Fibroblast of peridontal ligament (primary cell): ENCODE measurements at regions not wholly inside any gene's neighbourhood (a gene's known extent, or its start where the extent isn't known, plus 50 kb on each side); places are given as distances from the start of the nearest gene placed in this dataset.
"Not testable (repeated sequence)": the region's sequence is repeated elsewhere in the genome, so short reads cannot be mapped to it uniquely, and the experiment has no call there.

Source experiments
- DNase-seq: peaks from one replicate; pipeline ENCODE4 v3.0.0-alpha.2; 2010; ENCODE audit errors: extremely low read depth

DNA sequence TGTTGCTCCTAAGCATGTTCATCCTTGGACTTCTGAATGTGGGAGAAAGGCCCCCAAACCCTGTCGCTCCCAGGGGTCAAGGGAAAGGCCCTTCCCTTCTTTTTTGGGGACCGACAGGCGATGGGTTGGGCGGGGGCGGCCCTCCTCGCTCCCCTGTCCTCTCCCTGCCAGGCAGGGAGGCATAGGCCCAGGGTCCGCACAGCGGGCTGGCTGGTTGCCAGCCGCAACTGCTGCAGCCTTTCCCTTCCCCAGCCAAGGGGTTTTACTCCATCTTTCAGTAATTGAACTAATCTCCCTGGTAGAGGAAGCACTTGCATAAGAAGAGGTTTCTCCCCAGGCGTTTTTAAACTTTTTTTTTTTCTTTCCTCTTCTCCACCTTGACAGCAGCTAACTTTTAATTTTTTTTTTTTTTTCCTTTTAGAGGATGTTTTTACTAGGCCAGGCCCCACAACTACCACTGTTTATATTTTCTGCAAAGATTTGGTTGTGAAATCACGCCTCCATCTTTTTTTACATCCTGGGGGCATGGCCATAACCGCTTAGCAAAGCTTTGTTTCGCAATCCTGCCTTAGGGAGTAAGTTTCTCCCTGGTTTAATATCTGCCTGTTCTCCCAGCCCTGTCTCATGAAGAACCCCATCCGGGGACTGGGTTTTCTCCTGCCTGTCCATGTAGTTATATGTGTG, 216.9 kb upstream of the ZNF608 start:
- DNase-seq: peak; percentile 93

DNA sequence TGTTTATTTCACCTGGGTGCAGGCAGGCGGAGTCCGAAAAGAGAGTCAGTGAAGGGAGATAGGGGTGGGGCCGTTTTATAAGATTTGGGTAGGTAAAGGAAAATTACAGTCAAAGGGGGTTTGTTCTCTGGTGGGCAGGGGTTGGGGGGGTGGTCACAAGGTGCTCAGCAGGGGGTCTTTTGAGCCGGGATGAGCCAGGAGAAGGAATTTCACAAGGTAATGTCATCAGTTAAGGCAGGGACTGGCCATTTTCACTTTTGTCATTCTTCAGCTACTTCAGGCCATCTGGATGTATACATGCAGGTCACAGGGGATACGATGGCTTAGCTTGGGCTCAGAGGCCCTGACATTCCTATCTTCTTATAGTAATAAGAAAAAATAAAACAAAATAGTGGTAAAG, 220.3 kb upstream of the ZNF608 start:
- DNase-seq: not testable (repeated sequence)

DNA sequence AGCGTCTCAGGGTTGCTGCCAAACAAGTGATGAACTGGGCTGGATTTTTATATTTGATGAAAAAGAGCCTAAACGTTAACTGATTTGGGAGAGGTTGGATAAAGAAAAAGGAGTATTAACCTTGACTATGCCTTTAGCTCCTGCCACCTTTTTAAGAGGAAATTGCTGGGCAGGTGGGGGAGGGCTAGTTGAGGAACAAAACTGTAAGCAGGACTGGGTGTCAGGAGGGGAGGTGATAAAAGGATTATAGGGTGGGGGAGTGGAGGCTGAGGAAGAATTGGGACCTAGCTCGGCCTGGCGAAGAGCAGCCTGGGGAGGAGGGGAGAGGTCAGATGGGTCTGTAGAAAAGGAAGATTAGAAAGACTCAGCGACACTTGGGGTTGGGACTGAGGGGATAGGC, 223.9 kb upstream of the ZNF608 start:
- DNase-seq: not testable (repeated sequence)

DNA sequence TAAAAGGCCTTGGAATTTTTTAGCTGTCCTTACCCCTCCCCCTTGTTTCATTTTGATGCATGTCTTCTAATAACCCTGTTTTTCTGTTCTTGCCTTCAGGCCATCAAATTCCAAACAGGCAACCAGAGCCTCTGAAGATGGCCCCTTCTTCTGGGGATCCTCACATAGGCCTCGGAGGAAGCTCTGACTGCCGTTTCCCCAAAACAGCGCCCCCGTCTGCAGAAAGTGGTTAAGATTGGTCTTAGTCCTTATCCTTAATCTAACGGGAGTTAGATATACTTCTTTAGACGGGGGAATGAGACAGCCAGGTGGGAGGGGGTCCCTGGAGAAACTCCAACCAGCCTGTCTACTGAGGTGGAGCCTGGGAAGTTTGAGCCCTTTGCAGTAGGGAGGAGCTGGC, 226.3 kb upstream of the ZNF608 start:
- no peak for DNase-seq

DNA sequence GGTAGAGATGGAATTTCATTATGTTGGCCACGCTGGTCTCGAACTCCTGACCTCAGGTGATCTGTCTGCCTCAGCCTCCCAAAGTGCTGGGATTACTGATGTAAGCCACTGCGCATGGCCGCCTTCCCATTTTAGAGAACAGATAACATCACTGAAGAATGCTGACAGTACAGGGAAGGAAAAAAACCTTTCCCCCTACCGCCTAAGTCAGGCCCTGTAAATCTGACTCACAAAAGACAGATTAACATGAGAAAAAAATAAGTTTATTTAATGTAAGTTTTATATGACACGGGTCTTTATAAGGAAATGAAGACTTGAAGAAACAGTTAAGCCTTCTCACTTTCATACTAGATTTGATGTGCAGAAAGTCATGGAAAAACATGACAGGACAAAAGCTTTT, 227.2 kb upstream of the ZNF608 start:
- DNase-seq: no peak

DNA sequence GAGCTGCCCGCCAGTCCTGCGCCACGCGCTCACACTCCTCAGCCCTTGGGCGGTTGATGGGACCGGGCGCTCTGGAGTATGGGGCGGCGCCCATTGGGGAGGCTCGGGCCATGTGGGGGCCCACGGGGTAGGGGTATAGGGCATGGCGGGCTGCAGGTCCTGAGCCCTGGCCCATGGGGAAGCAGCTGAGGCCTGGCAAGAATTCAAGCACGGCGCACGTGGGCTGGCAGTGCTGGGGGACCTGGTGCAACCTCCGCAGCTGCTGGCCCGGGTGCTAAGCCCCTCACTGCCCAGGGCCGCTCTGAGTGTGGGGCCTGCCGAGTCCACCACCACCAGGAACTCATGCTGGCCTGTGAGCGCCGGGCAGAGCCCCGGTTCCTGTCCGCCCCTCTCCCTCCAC, 229.6 kb upstream of the ZNF608 start:
- DNase-seq: no peak

DNA sequence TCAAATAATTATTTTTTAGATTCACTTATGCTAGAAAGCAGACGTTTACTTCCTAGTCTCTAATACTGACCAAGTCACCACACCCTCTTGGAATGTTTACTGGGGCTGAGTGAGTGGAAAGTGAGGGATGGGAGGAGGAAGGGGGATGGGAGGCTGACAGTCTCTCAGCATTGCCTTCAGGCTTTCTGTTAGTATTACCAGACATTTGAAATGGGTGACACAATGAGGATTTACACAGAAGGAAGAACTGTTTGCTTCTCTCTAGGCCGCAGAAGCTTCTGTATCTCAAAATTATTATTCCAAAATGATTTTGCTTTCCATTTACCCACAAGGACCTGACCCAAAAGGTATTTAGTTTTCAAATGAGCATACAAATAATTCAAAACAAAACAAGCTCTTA, 232.8 kb upstream of the ZNF608 start:
- DNase-seq: peak; percentile 24

DNA sequence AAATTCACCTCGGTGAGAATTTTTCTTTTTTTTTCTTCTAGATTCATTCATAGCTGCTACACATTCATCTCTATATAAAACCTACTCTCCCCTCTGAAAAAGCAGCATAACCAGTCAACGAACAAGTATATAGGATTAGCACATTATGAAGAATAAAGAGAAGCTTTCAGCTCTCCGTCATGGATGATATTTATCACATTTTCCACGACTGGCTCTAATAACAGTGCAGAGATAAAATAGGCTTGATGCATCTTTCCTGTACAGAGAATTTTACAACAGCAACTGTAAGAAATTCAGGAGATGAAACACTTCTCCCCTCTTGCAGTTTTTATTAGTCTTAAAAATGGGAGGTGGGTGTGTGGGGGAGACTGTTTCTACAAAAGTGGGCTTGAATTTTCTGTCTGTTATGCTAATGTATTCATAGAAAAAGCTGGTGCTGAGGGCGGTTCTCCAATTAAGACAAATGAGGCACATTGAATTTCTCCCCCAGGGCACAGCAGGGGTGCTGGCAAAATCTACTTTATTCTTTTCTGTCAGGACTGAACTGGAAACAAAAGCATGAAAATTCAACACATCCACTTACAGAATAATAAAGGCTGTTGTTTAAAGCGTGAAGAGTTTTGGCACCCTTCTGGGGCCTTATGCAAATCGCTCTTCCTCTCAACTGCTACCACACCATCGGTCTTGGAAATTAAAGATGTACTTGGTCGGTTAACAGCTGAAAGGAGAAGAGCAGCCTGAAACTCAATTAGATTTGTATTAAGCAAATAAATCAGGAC, 233.9 kb upstream of the ZNF608 start:
- no peak for DNase-seq

DNA sequence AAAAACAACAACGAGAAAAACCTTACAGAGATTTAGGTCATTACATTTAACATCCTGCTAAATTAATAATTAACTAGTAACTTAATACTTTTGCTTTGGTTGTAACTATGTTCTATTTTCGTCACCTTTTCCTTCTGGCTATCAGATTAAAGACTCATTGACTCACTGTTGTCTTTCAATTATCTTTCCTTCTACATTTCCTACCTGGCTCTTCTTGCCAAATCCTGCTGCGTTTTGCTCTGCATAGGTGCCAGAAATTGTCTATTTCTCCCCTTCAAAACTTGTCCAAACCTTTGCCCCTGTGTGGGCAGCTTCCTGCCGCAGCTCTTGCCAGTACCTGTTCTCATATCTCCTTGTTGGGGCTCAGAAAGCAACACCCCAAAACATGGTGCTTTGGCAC, 235.5 kb upstream of the ZNF608 start:
- no peak for DNase-seq

DNA sequence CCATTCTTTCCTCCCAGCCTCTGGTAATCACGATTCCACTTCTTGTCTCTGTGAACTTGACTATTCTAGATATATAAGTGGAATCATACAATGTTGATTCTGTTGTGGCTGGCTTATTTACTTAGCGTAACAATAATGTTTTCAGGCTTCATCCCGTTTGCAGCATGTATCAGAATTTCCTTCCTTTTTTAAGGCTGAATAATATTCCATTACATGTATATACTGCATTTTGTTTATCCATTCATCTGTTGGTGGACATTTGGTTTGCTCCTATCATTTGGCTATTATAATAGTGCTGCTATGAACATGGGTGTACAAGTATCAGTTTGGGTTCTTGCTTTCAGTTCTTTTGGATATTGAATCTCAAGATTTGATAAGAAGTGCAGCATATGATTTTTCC, 239.7 kb upstream of the ZNF608 start:
- DNase-seq: no peak

DNA sequence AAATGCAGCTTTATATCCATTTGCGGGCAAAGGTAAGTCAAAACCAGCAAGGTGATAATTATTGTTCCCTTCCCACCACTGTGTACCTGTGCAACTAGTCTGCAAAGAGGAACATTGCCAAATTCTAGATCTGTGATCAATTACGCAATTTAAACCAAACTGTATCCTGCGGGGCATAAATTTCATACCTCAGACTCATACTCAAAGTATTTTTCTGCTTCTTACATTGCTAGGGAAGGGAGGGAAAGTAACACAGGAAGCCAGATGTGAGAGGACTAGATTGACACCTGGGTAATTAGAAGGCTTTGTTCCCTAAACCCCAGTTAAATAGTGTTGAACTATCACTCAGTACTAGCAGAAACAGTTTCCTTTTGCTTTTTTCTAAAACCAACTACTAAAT, 240.2 kb upstream of the ZNF608 start:
- no peak for DNase-seq

DNA sequence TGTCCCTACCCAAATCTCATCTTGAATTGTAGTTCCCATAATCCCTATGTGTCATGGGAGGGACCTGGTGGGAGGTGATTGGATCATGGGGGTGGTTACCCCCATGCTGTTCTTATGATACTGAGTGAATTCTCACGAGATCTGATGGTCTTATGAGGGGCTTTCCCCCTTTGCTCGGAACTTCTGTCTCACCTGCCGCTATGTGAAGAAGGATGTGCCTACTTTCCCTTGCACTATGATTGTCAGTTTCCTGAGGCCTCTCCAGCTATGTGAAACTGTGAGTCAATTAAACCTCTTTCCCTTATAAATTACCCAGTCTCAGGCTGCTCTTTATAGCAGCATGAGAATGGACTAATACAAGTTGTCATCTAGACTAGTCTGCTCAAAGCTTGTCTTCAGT, 241.3 kb upstream of the ZNF608 start:
- DNase-seq: not testable (repeated sequence)

DNA sequence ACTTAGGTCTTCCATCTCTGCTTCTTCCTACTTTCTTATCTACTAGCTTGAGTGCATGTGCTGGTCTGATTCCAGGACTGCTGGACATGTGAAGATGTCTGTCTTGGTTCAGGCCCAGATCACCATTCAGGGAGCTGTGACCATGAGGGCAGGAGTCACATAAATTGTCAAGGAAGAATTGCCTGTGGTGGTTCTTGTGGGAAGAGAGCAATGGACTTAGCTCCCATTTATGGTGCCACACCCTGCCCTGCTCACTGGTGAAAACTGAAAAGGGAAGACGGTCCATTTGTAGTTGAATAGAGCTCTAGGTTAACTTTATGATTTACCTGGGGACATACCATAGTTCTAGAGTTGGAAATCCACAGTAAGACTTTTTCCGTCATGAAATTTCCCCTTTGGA, 244.3 kb upstream of the ZNF608 start:
- DNase-seq: no peak

DNA sequence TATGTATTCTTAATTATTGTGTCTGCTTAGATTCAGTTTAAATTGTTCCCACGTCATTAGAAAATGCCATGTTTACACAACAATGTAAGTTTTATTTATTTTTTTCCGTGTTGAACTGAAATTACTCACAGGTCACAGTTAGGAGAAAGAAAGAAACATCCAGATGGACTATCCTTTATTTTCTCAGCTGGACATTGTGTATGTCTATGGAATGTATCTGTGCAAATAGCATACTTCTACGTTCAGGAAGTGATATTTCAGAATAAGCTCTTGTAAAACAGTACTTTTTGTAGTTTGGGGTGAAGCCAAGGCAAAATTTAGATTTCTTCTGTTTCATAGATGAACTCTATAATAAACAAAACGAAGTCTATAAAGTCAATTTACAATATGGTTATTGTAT, 249.0 kb upstream of the ZNF608 start:
- peak; percentile 70 for DNase-seq

DNA sequence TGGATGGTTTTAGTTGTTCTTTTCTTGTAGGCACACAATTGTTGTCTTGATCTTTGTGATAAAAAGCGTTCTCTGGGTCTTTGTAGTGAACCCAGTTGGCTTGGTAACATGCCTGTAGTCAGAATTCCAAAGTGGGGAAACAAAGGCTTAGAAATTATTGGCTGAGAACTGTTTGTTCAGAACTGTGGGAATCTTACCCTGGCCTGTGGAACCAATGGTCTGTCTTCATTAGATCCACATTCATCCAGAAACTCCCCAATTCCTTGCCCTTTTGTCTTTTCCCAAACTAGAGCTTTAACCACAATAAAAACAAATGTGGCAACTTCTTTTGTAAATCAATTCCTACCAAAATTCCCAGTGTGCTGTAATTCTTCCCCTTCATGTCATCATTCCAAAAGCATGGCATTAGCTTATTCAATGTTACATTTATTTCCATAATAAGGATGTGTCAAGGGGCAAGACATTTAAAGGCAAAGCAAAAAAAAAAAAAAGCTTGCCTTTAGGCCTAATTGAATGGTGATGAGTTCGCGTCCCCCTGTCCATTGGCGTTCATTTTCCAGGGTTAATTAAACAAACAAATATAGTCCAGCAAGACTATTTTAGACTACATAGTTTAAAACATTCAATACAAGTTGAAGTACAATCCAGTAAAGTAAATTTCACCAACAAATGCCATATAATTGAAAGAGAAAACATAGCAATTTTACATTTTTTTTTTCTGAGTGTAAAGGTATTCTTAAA, 249.8 kb upstream of the ZNF608 start:
- DNase-seq: peak; percentile 85

DNA sequence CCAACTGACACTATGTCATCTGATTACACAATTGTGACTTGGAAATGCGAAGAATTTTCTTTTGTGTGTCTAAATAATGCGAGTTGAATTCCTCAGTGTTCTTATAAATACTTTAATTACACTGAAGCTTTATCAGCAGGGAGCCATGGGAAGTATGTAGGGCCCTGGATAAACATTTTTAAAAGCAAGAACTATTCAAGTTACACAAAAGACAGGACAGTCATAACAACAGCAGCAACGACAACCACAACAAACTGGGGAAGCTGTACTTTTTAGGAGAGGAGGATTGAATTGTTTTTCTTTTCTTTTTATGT, 250.3 kb upstream of the ZNF608 start:
- DNase-seq: peak; percentile 50

DNA sequence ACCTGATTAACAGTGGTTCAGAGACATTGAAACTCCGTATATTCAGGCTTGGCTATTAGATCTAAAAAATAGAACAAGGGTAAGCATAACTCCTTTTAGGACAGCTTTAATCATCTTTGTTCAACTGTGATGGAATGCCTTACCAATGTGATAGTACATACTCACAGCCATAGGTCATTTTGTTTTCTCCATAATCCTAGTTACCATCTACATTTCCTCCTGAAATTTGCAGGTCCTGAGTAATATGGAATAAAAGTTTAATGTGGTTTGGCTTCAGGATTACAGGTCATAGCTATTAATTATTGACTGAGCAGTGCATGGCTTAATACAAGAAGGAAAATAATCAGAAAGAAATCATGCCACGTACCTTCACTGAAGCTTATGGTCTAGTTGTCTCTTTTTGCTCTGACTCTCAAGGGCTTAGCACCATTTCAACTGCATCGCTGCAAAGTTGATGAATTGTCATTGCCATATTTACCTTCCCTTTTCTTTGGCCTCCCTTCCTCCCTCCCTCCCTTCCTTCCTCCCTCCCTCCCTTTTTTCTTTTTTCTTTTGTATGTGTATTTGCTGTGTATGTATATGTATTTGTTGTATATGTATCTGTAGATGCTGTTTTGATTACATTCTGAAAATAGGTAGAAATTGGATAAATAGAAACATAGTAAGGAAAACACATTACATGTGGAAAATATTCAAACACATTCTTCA, 250.9 kb upstream of the ZNF608 start:
- DNase-seq: no peak

DNA sequence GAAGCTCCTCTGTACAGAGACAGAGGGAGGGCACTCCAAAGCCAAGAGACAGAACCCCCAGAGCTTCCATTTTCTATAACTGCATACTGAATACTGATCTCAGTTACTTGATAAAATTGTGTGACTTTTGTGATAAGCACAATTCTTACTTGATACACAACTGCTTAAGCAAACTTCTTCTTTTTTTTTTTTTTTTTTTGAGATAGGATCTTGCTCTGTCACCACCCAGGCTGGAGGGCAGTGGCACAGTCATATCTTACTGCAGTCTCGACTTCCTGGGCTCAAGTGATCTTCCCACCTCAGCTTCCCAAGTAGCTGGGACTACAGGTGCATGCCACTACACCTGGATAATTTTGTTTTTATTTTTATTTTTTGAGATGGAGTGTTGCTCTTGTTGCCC, 252.1 kb upstream of the ZNF608 start:
- DNase-seq: no peak

DNA sequence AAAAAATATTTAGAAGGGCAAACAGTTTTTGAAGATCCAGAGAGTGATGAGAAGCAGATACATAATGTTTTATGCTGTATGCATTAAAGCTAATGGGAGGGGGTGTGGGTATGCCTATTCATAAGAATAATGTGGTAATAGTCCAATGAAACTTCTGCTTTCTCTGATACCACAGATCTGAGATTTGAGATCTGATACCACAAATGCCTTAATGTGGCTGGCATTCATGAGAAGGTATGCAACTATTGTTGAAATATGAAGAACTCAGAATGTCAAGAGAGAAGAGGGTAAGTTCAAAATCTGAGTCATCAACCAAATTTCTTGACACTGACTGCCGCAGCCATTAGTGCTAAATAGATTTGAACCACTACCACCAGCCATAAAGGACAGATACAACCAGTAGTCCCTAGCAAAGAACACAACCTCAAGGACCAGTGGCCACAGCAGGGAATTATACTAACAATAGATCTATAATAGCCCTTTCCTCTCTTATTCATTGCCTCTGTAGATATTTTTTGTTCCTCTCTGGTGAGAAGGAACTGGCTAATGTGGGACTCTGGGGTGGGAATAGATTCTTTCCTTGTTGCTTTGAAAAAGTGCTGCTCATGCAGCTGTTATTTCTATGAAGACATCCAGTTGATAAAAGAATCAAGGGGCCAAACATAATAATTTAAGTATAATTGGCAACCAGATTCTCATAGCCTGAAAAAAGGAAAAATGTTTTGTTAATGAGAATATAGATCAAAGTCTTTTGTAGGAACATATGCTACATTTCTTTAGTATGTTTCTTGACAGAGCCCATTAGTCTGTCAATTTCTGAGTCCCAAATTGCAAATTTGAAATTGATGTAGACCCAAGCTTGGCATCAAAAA, 256.5 kb upstream of the ZNF608 start:
- no peak for DNase-seq

DNA sequence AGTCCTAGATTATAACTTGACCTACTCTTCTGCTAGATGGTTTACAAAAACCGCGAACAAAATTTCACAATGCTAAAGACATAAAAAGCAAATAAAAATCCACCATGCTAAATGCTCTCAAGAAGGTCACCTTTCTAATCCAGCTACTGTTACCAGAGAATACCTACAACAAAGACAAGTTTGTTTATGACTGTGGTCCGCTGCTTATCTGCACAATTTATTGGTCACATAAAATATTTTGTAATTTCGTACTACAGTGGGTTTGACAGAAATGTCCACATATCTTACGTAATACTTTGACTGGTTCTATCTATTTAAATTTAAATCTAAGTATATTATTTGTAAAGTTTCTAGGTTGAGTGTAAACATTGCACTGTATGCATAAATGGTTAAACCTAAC, 257.6 kb upstream of the ZNF608 start:
- DNase-seq: no peak

DNA sequence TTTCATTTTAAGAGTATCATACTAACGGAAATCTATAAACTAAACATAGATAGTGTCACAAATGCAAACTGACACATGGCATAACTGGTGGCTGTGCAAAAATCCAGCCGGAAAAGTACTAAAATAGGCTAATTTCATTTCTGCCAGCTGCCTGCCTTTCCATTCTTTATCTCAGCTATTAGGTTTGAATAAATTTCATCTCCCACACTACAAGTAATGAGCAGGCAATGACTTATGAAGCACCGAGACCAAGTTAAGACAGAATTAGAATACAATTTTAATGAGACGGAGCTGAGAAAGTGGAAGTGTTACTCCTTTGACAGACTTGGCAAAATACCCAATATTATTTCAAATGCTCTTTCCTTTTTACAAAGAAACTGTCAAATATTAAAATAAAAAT, 258.8 kb upstream of the ZNF608 start:
- DNase-seq: no peak
